H1 (cell line): ENCODE measurements at regions not wholly inside any gene's neighbourhood (a gene's known extent, or its start where the extent isn't known, plus 50 kb on each side); places are given as distances from the start of the nearest gene placed in this dataset.

Experiments
- ATF3 ChIP-seq: IDR thresholded peaks from 2 replicates; pipeline ENCODE4 v1.6.1; 2011; ENCODE audit warnings: low read depth, mild to moderate bottlenecking, low read length; ENCODE audit not compliant: insufficient read depth
- FOSL1 ChIP-seq: IDR thresholded peaks from 2 replicates; pipeline ENCODE4 v1.6.1; 2011; ENCODE audit warnings: mild to moderate bottlenecking, low read depth, low read length, moderate library complexity; ENCODE audit not compliant: insufficient read depth

GRCh38 chr3:148093753-148094152 is 604.0 kb upstream of the AGTR1 start (continued):
- no peak for TF ChIP-seq ATF3
- TF ChIP-seq FOSL1, result no peak
